Peyer's patch (tissue), 4 donors: ENCODE measurements at regions not wholly inside any gene's neighbourhood (a gene's known extent, or its start where the extent isn't known, plus 50 kb on each side); places are given as distances from the start of the nearest gene placed in this dataset.

Source experiments
- CTCF ChIP-seq, 6 experiments: fragments of 450-650 bp in 4 of 6; fragments of 200-600 bp in 2 of 6; sonication (generic) in 1 of 6; IDR thresholded peaks; one replicate each; pipeline ENCODE4 v1.5.1; 2017 to 2019; ENCODE audit warnings: antibody characterized with exemption in 6 of 6, mild to moderate bottlenecking in 3 of 6, moderate library complexity in 1 of 6
- POLR2A ChIP-seq, 2 donors: fragments of 450-650 bp; IDR thresholded peaks; one replicate each; pipeline ENCODE4 v1.5.1; 2017; ENCODE audit warnings: antibody characterized with exemption in 2 of 2, mild to moderate bottlenecking in 2 of 2, moderate library complexity in 2 of 2

- TF ChIP-seq CTCF (IDR thresholded peaks at IDR 0.05) (no peak), POLR2A (IDR thresholded peaks at IDR 0.05) (no peak)
Measured at GRCh38 chr14:97267509-97267908, 470.3 kb downstream of the VRK1 start.
